ENCODE measurements at regions not wholly inside any gene's neighbourhood (a gene's known extent, or its start where the extent isn't known, plus 50 kb on each side); places are given as distances from the start of the nearest gene placed in this dataset.

GRCh38 chr13:48901781-48902180 is 73.9 kb upstream of the FNDC3A start:
- Histone ChIP-seq H3K27ac (ENCODE audit: low read depth, low read length, poor library complexity, severe bottlenecking) (no peak overlapping the region), H3K27me3 (replicated peaks; ENCODE audit: insufficient read depth, low read depth, low read length, poor library complexity) (peaks cover 2% of the 10 kb centered on the region), H3K9me3 (ENCODE audit: low read depth, low read length, poor library complexity, severe bottlenecking) (no peaks in the 10 kb centered on the region), H3K36me3 (ENCODE audit: insufficient read depth, low read length, poor library complexity, severe bottlenecking) (no peaks in the 10 kb centered on the region), H3K4me1 (ENCODE audit: insufficient read depth, low read length, poor library complexity, severe bottlenecking) (no peaks in the 10 kb centered on the region), H3K4me3 (ENCODE audit: low read depth, low read length, poor library complexity, severe bottlenecking) (no peak overlapping the region)
- no TSS peak for BruUV-seq (replicated peaks)
- DNase-seq (ENCODE audit: low spot score): no peak
- ChIA-PET POLR2A (ENCODE audit: low non-redundant PET) (no interaction called here), CTCF (no interaction called here)
- TF ChIP-seq EZH2 (IDR thresholded peaks at IDR 0.05; ENCODE audit: borderline replicate concordance, low read depth, low read length, poor library complexity, severe bottlenecking) (no peak), CTCF (conservative IDR thresholded peaks at IDR 0.05; ENCODE audit: low read depth, low read length) (no peak)
- intact Hi-C loops (cut with micrococcal nuclease; ENCODE audit: unreplicated experiment): no loop called here

- H3K27me3 ChIP-seq (replicated peaks; ENCODE audit: insufficient read depth, low read depth, low read length, poor library complexity): peaks cover 2% of the 10 kb centered on the region
- TF ChIP-seq EZH2 (IDR thresholded peaks at IDR 0.05; ENCODE audit: borderline replicate concordance, low read depth, low read length, poor library complexity, severe bottlenecking) (no peak), CTCF (conservative IDR thresholded peaks at IDR 0.05; ENCODE audit: low read depth, low read length) (no peak)
- no peaks in the 10 kb centered on the region for H3K36me3 ChIP-seq (ENCODE audit: insufficient read depth, low read length, poor library complexity, severe bottlenecking)
- intact Hi-C loops (cut with micrococcal nuclease; ENCODE audit: unreplicated experiment): no loop called here
- no peak for DNase-seq (ENCODE audit: low spot score)
- no TSS peak for BruUV-seq (replicated peaks)
- CTCF ChIA-PET: no interaction called here
- no peak overlapping the region for H3K4me3 ChIP-seq (ENCODE audit: low read depth, low read length, poor library complexity, severe bottlenecking)
- H3K4me1 ChIP-seq (ENCODE audit: insufficient read depth, low read length, poor library complexity, severe bottlenecking): no peaks in the 10 kb centered on the region
- no peaks in the 10 kb centered on the region for H3K9me3 ChIP-seq (ENCODE audit: low read depth, low read length, poor library complexity, severe bottlenecking)
- POLR2A ChIA-PET (ENCODE audit: low non-redundant PET): interaction anchor here (0.6 kb wide), 1 partner anchor 189 kb away, joined by 3 read pairs; no protein-coding TSS in a partner anchor
- H3K27ac ChIP-seq (ENCODE audit: low read depth, low read length, poor library complexity, severe bottlenecking): no peak overlapping the region
Observed at GRCh38 chr13:48902368-48902767, 73.3 kb upstream of the FNDC3A start.

- no TSS peak for BruUV-seq (replicated peaks)
- peaks cover 2% of the 10 kb centered on the region for H3K27me3 ChIP-seq (replicated peaks; ENCODE audit: insufficient read depth, low read depth, low read length, poor library complexity)
- H3K27ac ChIP-seq (ENCODE audit: low read depth, low read length, poor library complexity, severe bottlenecking): no peak overlapping the region
- ChIA-PET POLR2A (ENCODE audit: low non-redundant PET) (no interaction called here), CTCF (no interaction called here)
- H3K36me3 ChIP-seq (ENCODE audit: insufficient read depth, low read length, poor library complexity, severe bottlenecking): no peaks in the 10 kb centered on the region
- intact Hi-C loops (cut with micrococcal nuclease; ENCODE audit: unreplicated experiment): no loop called here
- no peaks in the 10 kb centered on the region for H3K4me1 ChIP-seq (ENCODE audit: insufficient read depth, low read length, poor library complexity, severe bottlenecking)
- no peak overlapping the region for H3K4me3 ChIP-seq (ENCODE audit: low read depth, low read length, poor library complexity, severe bottlenecking)
- DNase-seq (ENCODE audit: low spot score): no peak
- H3K9me3 ChIP-seq (ENCODE audit: low read depth, low read length, poor library complexity, severe bottlenecking): no peaks in the 10 kb centered on the region
- no peak for TF ChIP-seq EZH2 (IDR thresholded peaks at IDR 0.05; ENCODE audit: borderline replicate concordance, low read depth, low read length, poor library complexity, severe bottlenecking)
- no peak for TF ChIP-seq CTCF (conservative IDR thresholded peaks at IDR 0.05; ENCODE audit: low read depth, low read length)
Observed at GRCh38 chr13:48904668-48905290, 70.9 kb upstream of the FNDC3A start.
